ENCODE measurements at regions not wholly inside any gene's neighbourhood (a gene's known extent, or its start where the extent isn't known, plus 50 kb on each side); places are given as distances from the start of the nearest gene placed in this dataset.

DNA sequence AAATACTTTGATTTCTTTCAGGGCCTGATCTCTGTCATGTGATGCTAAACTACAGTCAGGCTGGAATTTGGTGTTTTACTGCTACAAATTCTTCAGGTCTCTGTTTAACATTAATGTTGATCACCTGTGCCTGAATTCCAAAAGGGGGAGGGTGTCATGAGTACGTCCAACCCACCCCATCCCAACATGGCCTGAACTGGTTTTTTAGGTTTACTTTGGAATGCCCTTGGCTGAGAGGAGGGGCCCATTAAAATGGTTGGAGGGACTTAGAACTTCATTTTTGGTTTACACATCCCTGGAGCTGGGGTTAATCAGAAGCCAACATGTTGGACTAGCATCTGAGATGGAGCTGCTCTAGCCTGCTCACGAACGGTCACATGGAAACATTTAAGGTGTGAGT, 60.8 kb upstream of the CFAP46 start:
- H3K36me3 ChIP-seq: no peaks in the 10 kb centered on the region
- H3K27ac ChIP-seq (replicated peaks): no peak overlapping the region
- intact Hi-C loops (cut with micrococcal nuclease): no loop called here
- H3K27me3 ChIP-seq (ENCODE audit: low read depth): peaks cover 72% of the 10 kb centered on the region
- no peak for DNase-seq
- H3K4me1 ChIP-seq: no peaks in the 10 kb centered on the region
- TF ChIP-seq, protein P1, sequence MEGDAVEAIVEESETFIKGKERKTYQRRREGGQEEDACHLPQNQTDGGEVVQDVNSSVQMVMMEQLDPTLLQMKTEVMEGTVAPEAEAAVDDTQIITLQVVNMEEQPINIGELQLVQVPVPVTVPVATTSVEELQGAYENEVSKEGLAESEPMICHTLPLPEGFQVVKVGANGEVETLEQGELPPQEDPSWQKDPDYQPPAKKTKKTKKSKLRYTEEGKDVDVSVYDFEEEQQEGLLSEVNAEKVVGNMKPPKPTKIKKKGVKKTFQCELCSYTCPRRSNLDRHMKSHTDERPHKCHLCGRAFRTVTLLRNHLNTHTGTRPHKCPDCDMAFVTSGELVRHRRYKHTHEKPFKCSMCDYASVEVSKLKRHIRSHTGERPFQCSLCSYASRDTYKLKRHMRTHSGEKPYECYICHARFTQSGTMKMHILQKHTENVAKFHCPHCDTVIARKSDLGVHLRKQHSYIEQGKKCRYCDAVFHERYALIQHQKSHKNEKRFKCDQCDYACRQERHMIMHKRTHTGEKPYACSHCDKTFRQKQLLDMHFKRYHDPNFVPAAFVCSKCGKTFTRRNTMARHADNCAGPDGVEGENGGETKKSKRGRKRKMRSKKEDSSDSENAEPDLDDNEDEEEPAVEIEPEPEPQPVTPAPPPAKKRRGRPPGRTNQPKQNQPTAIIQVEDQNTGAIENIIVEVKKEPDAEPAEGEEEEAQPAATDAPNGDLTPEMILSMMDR (IDR thresholded peaks at IDR 0.05; ENCODE audit: borderline replicate concordance): no peak
- no peak overlapping the region for H3K4me3 ChIP-seq
- H3K9me3 ChIP-seq (replicated peaks): no peaks in the 10 kb centered on the region

DNA sequence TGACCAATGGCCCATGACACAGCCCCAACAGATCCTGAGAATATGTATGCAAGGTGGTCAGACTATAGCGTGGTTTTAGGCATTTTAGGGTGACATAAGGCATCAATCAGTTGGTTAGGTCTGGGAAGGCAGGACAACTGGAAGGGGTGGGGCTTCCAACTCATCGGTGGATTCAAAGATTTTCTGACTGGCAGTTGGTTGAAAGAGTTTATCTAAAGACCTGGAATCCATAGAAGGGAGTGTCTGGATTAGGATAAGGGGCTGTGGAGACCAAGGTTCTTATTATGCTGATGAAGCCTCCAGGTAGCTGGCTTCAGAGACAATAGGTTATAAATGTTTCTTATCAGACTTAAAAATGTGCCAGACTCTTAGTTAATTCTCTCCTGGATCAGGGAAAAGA, 60.3 kb upstream of the CFAP46 start:
- H3K27me3 ChIP-seq (ENCODE audit: low read depth): peaks cover 74% of the 10 kb centered on the region
- H3K4me1 ChIP-seq: no peaks in the 10 kb centered on the region
- no peak for DNase-seq
- no peak overlapping the region for H3K4me3 ChIP-seq
- no peak overlapping the region for H3K27ac ChIP-seq (replicated peaks)
- no peaks in the 10 kb centered on the region for H3K36me3 ChIP-seq
- TF ChIP-seq, protein P1 (IDR thresholded peaks at IDR 0.05; ENCODE audit: borderline replicate concordance): no peak
- no peaks in the 10 kb centered on the region for H3K9me3 ChIP-seq (replicated peaks)
- intact Hi-C loops (cut with micrococcal nuclease): no loop called here

DNA sequence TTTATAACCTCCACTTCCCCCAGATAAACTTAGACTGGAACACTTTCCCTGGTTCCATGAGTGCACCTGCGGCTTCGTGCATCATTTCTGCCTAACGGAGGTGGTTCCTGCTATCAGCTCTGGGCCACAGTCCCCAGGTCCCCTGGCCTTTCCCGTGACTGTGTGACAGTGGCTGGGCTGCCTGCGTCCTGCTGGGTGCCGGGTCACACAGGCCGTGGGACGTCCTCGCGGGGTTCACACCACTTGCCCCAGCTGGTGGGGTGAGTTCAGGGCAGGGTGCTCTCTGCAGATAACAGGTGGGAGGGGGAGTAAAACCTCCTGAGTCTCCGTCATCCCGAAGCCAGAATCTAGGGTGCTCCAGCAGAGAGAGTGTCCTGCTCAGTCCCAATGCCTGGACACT, 58.7 kb upstream of the CFAP46 start:
- TF ChIP-seq, protein P1 (IDR thresholded peaks at IDR 0.05; ENCODE audit: borderline replicate concordance): no peak
- no peaks in the 10 kb centered on the region for H3K9me3 ChIP-seq (replicated peaks)
- H3K27me3 ChIP-seq (ENCODE audit: low read depth): peaks cover 77% of the 10 kb centered on the region
- no peak for DNase-seq
- no peak overlapping the region for H3K27ac ChIP-seq (replicated peaks)
- H3K36me3 ChIP-seq: no peaks in the 10 kb centered on the region
- no peak overlapping the region for H3K4me3 ChIP-seq
- intact Hi-C loops (cut with micrococcal nuclease): no loop called here
- no peaks in the 10 kb centered on the region for H3K4me1 ChIP-seq

DNA sequence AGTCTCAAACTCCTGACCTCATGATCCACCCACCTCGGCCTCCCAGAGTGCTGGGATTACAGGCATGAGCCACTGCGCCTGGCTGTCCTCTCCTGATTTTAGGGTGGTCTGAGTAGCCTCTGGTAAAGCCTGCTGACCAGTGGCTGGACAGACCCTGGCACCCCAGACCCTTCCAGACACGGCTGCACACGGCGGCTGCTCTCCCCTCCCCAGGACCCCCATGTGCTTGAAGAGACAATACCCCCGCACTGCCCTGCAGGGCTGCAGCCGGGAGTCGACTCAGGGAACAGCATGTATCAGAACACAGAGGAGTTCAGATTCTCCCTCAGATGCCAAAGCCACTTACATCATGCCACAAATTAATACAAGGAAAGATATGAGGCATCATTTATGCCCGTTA, 58.3 kb upstream of the CFAP46 start:
- no peak overlapping the region for H3K4me3 ChIP-seq
- intact Hi-C loops (cut with micrococcal nuclease): no loop called here
- DNase-seq: no peak

DNA sequence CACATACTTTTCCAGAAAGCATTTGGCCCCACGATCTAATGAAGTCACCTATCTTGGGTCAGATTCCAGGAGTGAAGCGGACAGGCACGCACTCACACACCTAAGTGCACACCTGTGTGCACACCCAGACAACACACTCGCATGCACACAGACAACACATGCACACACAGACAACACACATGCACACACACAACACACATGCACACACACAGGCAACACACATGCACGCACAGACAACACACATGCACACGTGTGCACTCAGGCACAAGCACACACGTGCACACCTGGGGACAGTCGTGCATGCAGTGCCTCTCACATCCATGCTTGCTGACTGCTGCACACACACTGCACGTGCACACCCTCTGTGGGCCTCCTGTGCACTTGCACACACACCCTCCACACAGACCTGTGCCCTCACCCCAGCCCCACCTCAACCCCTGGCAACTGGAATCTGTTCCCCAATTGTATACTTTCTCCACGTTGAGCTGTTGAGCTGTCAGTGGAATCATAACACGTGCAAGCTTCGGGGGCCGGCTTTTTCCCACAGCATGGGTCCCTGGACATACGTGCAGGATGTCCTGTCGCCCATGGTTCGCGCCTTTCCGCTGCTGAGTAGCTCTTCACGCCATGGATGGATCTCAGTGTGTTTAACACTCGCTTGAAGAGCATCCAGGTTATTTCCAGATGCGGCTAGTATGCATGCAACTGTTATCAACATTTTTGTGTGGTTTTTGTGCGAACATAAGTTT, 55.3 kb upstream of the CFAP46 start:
- no peak for DNase-seq
- intact Hi-C loops (cut with micrococcal nuclease): no loop called here
- H3K9me3 ChIP-seq (replicated peaks): no peaks in the 10 kb centered on the region
- H3K4me1 ChIP-seq: no peaks in the 10 kb centered on the region
- H3K36me3 ChIP-seq: no peaks in the 10 kb centered on the region
- no peak overlapping the region for H3K27ac ChIP-seq (replicated peaks)
- no peak overlapping the region for H3K4me3 ChIP-seq
- TF ChIP-seq, protein P1 (IDR thresholded peaks at IDR 0.05; ENCODE audit: borderline replicate concordance): no peak
- H3K27me3 ChIP-seq (ENCODE audit: low read depth): peaks cover 87% of the 10 kb centered on the region

More for the DNA sequence above, 58.3 kb upstream of the CFAP46 start:
- Histone ChIP-seq H3K27me3 (ENCODE audit: low read depth) (peaks cover 80% of the 10 kb centered on the region), H3K4me1 (no peaks in the 10 kb centered on the region), H3K9me3 (replicated peaks) (no peaks in the 10 kb centered on the region), H3K27ac (replicated peaks) (no peak overlapping the region), H3K36me3 (no peaks in the 10 kb centered on the region)
- TF ChIP-seq, protein P1 (IDR thresholded peaks at IDR 0.05; ENCODE audit: borderline replicate concordance): no peak

Measured in left ventricle myocardium inferior (tissue), 1 donor.